GM18511 (cell line): ENCODE measurements at regions not wholly inside any gene's neighbourhood (a gene's known extent, or its start where the extent isn't known, plus 50 kb on each side); places are given as distances from the start of the nearest gene placed in this dataset.

ENCODE experiments used
- ATAC-seq: cut with Tn5 transposase; IDR thresholded peaks from one replicate; pipeline ENCODE4 v1.9.1; 2021; ENCODE audit warnings: mild to moderate bottlenecking, moderate library complexity; ENCODE audit not compliant: unreplicated experiment

DNA sequence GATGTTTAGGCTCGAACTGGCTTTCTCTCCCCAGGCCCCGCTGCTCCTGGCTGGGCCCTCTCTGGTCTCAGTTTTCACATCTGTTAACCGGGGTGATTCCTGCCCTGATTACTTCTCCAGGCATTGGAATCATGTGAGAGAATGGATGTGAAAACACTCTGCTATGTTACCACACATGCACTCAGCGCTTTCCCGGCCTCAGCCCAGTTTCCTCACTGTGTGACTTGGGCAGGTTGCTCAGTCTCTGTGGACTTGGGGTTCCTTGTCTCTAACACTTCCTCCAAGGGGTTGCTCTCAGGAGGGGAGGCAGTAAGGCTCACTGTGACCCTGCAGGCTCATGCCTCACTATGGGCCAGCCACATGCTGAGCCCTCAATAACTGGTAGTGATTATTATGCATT is 230.4 kb upstream of the HS6ST1 start:
- no peak for ATAC-seq

DNA sequence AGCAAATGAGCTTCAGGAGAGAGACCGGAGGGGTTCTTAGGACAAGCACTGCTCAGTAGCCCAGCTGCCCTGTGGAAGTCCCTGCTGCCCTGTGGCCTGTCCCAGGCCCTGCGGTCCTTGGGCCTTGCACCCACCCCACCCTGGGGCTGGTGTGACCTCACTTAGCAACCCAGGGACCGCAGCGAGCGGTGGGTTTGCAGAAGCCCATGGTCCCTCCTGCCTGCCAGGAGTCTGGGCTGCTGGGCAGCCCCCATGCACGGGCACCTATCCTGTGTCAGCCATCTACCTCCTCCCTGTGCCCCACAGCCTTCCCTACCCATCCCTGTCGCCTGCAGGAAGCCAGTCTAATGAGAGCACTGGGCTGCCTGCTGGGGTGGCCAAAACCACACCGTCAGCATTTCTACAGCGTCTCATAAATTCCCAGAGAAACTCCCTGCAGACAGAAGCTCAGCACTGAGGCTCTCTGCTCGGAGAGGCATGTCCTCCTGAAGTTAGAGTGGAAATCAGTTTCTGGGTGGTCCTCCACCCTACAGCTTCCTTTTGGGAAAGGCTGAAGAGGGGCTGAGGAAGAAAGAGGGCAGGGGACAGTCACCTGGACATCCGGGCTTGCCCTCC is 231.1 kb upstream of the HS6ST1 start:
- ATAC-seq: no peak

DNA sequence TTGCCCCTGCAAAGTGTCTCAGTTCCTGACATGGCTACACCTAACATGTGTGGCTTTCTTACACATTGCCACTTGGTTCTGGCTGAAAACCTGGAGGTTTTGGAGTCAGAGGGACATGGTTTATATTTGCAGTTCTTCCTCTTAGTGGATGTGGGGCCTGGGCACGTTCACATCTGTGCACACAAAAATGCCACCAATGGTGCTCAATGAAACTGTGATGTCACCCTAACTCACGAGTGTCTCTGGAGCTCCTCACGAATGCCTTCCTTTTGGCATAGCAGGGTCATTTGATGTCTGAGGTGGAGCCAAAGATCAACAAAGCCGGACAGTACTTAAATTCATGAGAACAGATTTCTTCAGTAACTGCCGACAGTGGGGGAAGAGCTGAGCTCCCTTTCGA is 231.7 kb upstream of the HS6ST1 start:
- ATAC-seq: no peak

GRCh38 chr2:128550801-128551416 is 232.2 kb upstream of the HS6ST1 start:
- ATAC-seq: no peak

DNA sequence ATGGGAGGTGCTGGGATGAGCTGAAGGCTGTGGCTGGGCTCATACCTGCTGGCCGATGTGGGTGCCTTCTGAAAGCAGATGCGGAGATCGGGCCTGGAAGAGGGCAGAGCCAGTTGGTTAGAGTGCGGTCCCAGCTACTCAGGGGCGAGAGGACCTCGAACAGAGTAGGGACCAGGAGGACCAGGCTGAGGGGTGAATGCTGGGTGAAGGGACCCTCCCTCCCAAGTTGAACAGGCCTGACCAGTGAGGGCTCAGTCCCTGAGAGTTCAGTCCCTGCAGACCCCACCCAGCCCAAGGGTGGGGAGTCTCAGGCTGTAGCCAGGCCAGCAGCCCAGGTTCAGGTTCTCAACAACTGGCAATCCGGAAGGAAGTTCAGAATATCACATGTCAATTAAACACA is 232.8 kb upstream of the HS6ST1 start:
- no peak for ATAC-seq

DNA sequence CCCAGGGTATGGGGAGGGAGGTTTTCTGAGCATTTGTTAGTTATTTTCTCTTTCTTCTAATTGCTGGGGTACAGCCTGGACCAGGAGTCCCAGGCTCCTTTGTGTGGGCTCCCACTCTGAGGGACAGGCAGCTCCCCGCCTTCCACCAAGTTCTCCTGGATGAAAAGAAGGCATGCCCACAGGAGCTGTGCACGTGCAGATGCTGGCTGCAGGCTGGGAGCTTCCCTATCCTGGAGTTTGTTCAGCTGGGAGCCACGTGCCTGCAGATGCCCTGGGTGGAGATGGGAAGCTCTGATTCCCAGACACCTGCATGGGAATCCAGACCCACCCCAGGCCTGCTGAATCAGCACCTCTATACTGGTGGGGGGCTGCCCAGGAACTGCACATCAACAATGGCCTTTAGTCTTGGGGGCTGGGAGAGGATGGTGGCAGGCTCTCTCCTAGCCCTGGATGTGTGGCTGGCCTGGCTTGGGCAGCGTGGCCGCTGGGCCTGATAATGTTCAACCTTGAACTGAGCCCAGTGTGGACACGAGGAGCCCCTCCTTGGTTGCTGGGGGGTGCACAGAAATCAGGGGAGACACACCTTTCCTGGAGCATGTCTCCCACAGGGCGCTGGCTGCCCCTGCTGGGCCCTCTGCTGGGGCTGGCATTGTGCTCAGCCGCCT is 233.6 kb upstream of the HS6ST1 start:
- ATAC-seq: no peak

DNA sequence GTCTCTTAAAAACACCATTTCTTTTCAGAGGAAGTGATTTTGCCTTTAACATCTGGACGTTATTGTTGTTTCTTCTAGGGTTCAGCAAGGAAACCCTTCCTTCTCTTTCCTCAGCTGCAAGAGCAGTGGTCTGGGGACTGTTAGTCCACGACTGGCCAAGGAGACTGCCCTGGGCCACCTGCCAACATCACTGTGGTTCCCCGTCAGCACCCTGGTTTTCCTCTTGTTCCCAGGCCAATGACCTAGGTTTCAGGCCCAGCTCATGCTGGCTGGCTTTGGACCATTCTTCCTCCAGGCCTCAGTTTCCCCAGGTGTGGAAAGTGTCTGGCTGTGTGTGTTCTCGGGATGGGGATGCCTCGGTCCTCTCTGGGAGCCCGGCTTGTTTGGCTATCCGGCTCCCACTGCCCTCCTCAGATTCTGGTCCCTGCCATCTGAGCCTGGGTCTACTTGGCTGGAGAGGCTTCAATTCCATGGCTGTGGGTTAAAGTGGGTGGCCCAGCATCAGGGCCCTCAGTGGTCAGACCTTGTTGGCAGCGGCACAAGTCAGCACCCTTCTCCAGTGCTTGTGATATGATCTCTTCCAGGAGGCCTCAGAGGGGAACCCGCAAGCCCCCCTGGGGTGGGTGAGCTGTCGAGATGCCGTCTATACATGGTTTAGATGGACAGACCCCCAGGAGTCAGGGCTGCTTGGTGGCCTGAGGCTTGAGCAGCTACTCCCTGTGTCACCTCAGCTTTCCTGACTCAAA is 234.3 kb upstream of the HS6ST1 start:
- no peak for ATAC-seq

DNA sequence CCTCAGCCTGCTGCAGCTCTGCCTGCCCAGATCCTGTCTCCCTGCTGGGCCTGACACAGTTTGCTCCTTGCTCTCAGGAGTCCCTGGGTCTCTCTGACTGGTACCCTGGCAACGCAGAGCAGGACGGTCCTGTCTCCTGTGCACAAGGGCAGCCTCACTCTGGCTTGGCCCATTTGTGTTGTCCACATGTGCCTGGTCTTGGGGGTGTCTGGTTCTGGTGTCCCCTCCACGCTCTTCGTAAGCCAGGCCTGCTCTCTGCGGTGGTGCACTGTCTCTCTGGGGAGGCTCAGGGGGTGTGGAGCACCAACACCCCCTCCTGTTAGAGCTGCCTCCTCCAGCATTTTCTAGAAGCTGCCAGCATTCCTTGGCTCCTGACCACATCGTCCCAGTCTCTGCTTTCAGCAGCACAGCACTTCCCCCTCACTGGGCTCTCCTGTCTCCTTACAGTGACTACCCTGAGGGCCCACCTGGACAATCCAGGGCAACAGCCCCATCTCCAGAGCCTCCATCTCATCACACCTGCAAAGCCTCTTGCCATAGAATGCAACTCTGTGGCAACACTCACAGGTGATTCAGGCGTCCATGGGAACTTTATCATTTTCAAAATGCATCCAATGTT is 235.6 kb upstream of the HS6ST1 start:
- no peak for ATAC-seq

DNA sequence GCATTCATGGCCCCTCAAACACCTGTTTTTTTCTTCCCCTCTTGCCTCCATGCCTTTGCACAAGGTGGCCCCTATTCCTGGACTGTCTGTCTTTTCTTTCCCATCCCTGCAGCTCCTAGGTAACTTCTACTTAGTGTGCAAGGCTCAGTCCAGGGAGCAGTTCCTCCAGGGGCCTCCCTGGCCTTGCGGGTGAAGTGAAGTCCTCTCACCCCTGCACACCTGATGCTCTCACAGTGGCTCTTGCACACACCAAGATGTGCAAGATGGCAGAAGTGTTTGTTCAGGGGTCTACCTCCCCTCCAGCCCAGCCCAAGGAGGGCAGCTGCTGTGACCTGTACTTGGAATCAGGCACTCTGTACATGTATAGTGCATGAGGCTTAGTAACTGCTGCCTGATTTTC is 236.8 kb upstream of the HS6ST1 start:
- no peak for ATAC-seq

- ATAC-seq: no peak
These were observed 237.4 kb upstream of the HS6ST1 start for GRCh38 chr2:128556089-128556488.

DNA sequence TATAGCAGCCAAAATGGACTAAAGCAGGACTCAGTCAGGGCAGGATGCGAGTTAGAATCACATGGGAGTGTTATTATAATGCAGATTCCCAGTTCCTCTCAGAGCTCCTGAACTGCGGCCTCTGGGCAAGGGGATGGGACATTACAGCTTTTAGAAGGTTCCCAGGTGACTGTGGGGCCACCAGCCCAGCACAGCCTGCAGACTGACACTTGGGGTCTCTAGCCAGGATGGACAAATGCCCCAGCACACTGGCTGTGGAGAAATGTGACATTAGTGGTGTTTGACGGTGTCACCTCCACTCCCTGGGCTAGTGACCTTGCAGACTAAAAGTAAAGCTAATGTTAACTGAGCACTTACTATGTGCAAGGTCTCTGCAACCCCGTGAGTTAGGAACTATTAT is 238.0 kb upstream of the HS6ST1 start:
- no peak for ATAC-seq

DNA sequence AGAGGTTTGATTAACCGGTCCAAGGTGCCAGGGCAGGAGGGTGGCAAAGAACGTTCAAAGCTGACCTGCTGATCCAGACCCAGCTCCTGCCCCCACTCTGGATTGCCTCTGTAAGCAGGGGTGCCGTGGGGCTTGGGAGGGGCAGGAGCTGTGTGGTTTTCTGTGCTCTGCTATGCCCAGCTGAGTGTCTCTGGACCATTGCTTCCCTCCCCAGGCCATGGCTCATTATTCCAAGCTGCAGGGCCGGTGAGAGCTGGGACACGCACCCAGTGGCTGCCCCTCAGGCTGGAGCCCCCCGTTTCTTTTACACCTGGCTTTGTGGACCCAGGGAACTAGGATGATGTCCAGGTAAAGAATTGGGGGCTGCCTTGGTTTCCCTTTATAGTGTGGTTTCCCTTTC is 238.4 kb upstream of the HS6ST1 start:
- no peak for ATAC-seq

GRCh38 chr2:128557831-128558241 is 239.2 kb upstream of the HS6ST1 start:
- ATAC-seq: no peak

- ATAC-seq: no peak
These were observed 239.8 kb upstream of the HS6ST1 start for GRCh38 chr2:128558441-128558840.

GRCh38 chr2:128558895-128559532 is 240.3 kb upstream of the HS6ST1 start:
- no peak for ATAC-seq

DNA sequence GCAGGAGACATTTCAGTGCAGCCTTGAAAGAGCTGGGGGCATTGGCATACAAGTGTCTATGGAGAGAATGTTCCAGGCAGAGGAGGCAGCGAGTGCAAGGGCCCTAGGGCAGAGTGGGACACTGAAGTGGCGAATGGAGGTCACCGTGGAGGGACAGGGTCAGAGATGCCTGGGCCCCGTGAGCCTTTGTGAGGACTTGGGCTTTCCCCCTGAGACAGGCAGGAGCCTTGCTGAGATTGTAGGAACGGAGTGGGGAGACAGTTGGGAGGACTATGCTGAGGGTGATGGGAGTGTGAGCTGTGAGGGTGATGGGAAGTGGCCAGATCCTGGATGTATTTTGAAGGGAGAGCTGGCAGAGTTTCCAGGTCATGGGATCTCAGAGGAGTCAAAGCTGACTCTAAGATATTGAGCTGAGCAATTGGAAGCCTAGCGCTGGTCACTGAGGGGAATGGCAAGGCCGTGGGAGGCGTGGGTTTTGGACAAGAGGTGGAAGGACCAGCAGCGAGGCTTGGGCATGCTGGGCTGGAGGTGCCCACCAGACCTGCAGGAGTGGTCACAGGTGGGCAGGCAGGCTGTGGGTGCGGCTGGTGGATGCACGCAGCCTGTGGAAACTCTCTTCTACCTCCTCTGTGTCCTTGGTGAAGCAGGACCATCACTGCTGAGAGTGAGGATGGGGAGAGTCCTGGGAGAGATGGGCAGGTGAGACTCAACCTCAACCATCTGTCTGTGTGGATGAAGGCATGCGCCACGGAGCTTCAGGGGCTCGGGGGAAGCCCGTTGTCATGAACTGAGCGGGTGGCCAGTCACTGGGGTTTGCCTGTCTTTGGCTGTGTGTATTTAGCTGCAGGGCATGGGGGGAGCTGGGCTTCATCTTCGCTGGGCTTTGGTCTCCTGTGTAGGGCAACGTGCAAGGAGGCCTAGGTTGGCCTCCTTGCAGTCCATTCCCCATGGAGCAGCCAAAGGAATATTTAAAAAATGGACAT is 241.2 kb upstream of the HS6ST1 start:
- ATAC-seq: no peak

- no peak for ATAC-seq
These were observed 242.1 kb upstream of the HS6ST1 start for GRCh38 chr2:128560718-128561117.

- ATAC-seq: no peak
These were observed 244.0 kb upstream of the HS6ST1 start for GRCh38 chr2:128562471-128563347.

- no peak for ATAC-seq
These were observed 244.7 kb upstream of the HS6ST1 start for GRCh38 chr2:128563348-128563687.
